CD14-positive monocyte (primary cell): ENCODE measurements at regions not wholly inside any gene's neighbourhood (a gene's known extent, or its start where the extent isn't known, plus 50 kb on each side); places are given as distances from the start of the nearest gene placed in this dataset.

ENCODE experiments used
- DNase-seq, 3 donors: peaks; one replicate each; pipeline ENCODE4 v3.0.0-alpha.2; 2011 to 2022
- H2AFZ ChIP-seq: 2 replicates; pipeline ENCODE4 v1.6.0; 2012; ENCODE audit warnings: mild to moderate bottlenecking, low read depth, low read length, inconsistent platforms; ENCODE audit not compliant: insufficient read depth, poor library complexity, severe bottlenecking
- H3K27ac ChIP-seq, 2 donors: 1 replicate in 1 of 2; 2 replicates in 1 of 2; pipeline ENCODE4 v1.5.1; 2012 to 2013; ENCODE audit warnings: low read length in 2 of 2, control low read depth in 1 of 2, inconsistent platforms in 1 of 2, low read depth in 1 of 2, mild to moderate bottlenecking in 1 of 2
- H3K27me3 ChIP-seq, 2 donors: one replicate each; pipeline versions ENCODE4 v1.6.0 to v1.6.1; 2011 to 2013; ENCODE audit warnings: low read length in 2 of 2; ENCODE audit not compliant: control insufficient read depth in 2 of 2, insufficient read depth in 2 of 2
- H3K36me3 ChIP-seq, 2 donors: replicated peaks in 1 of 2; 1 replicate in 1 of 2; 2 replicates in 1 of 2; pipeline versions ENCODE4 v1.5.1 to v1.6.1; 2012 to 2013; ENCODE audit warnings: low read length in 2 of 2, control low read depth in 1 of 2, inconsistent platforms in 1 of 2, mild to moderate bottlenecking in 1 of 2; ENCODE audit not compliant: insufficient read depth in 2 of 2, control insufficient read depth in 1 of 2
- H3K4me1 ChIP-seq, 2 donors: 1 replicate in 1 of 2; 2 replicates in 1 of 2; pipeline versions ENCODE4 v1.5.1 to v1.6.1; 2012 to 2013; ENCODE audit warnings: low read length in 2 of 2, control low read depth in 1 of 2, inconsistent platforms in 1 of 2, mild to moderate bottlenecking in 1 of 2, moderate library complexity in 1 of 2; ENCODE audit not compliant: insufficient read depth in 2 of 2, control insufficient read depth in 1 of 2
- H3K4me2 ChIP-seq: replicated peaks from 2 replicates; pipeline ENCODE3; 2012; ENCODE audit warnings: low read length, moderate library complexity, mild to moderate bottlenecking; ENCODE audit not compliant: poor library complexity, severe bottlenecking; ENCODE audit errors: extremely low read depth
- H3K4me3 ChIP-seq, 3 experiments: fragments of 200-600 bp in 1 of 3; sonication (generic) in 1 of 3; replicated peaks in 1 of 3; 1 replicate in 2 of 3; 2 replicates in 1 of 3; pipeline ENCODE4 v1.5.1; 2011 to 2013; ENCODE audit warnings: low read length in 3 of 3, mild to moderate bottlenecking in 3 of 3, control low read depth in 2 of 3, low read depth in 2 of 3, inconsistent platforms in 1 of 3, moderate library complexity in 1 of 3
- H3K79me2 ChIP-seq: 2 replicates; pipeline ENCODE4 v1.6.0; 2012; ENCODE audit warnings: mild to moderate bottlenecking, control low read depth, inconsistent platforms, low read length, moderate library complexity; ENCODE audit not compliant: insufficient read depth
- H3K9ac ChIP-seq: 2 replicates; pipeline ENCODE4 v1.6.0; 2017; ENCODE audit warnings: low read length, mild to moderate bottlenecking; ENCODE audit not compliant: insufficient read depth, poor library complexity, severe bottlenecking
- H3K9me3 ChIP-seq, 2 donors: replicated peaks in 1 of 2; 1 replicate in 1 of 2; 2 replicates in 1 of 2; pipeline versions ENCODE4 v1.5.1 to v1.6.1; 2012 to 2013; ENCODE audit warnings: low read length in 2 of 2, control low read depth in 1 of 2; ENCODE audit not compliant: control insufficient read depth in 1 of 2, insufficient read depth in 1 of 2
- H4K20me1 ChIP-seq: 2 replicates; pipeline ENCODE4 v1.6.0; 2012; ENCODE audit warnings: mild to moderate bottlenecking, low read length, control low read depth, moderate library complexity; ENCODE audit not compliant: insufficient read depth
- H3K27ac Mint-ChIP-seq, 7 donors: one replicate each; pipeline ENCODE4 v1.8.0; 2020; ENCODE audit warnings: mild to moderate bottlenecking in 7 of 7, mixed read lengths in 7 of 7, moderate library complexity in 6 of 7, inconsistent platforms in 2 of 7
- H3K27me3 Mint-ChIP-seq, 3 donors: one replicate each; pipeline ENCODE4 v1.8.0; 2021 to 2022; ENCODE audit warnings: low read depth in 3 of 3, mild to moderate bottlenecking in 3 of 3, mixed read lengths in 3 of 3, moderate library complexity in 3 of 3, inconsistent platforms in 1 of 3
- H3K36me3 Mint-ChIP-seq, 2 donors: one replicate each; pipeline ENCODE4 v1.8.0; 2020; ENCODE audit warnings: mixed read lengths in 2 of 2, inconsistent platforms in 1 of 2, mild to moderate bottlenecking in 1 of 2
- H3K4me1 Mint-ChIP-seq: one replicate; pipeline ENCODE4 v1.8.0; 2020; ENCODE audit warnings: mild to moderate bottlenecking, mixed read lengths
- H3K4me3 Mint-ChIP-seq, 2 donors: one replicate each; pipeline ENCODE4 v1.8.0; 2020; ENCODE audit warnings: mild to moderate bottlenecking in 2 of 2, mixed read lengths in 2 of 2, moderate library complexity in 1 of 2
- H3K9me3 Mint-ChIP-seq, 7 donors: one replicate each; pipeline ENCODE4 v1.8.0; 2020 to 2022; ENCODE audit warnings: mixed read lengths in 7 of 7, mild to moderate bottlenecking in 6 of 7, moderate library complexity in 6 of 7, inconsistent platforms in 2 of 7
- CTCF ChIP-seq: fragments of 200-600 bp; IDR thresholded peaks from one replicate; pipeline ENCODE4 v1.8.0; 2022; ENCODE audit warnings: antibody characterized with exemption, mild to moderate bottlenecking
- WGBS: methylation state at CpG from one replicate; pipeline ENCODE4 v1.1.5; 2013; ENCODE audit warnings: missing lambda C conversion rate; ENCODE audit not compliant: insufficient coverage; 5-methylcytosine and 5-hydroxymethylcytosine counted together
- intact Hi-C, 2 donors: fragments of 100-400 bp; cut with micrococcal nuclease; formaldehyde crosslinking; loops; one replicate each; pipeline versions ENCODE4 v1.15.0 to v1.15.1; 2023

GRCh38 chr4:124386648-124387047, 325.9 kb downstream of the ANKRD50 start:
- H3K4me1 Mint-ChIP-seq = no peaks in the 10 kb centered on the region
- Histone ChIP-seq H3K27ac (no peak overlapping the region), H3K27me3 (no peaks in the 10 kb centered on the region), H2AFZ (no peak overlapping the region), H3K9me3 (no peaks in the 10 kb centered on the region), H3K4me2 (no peak overlapping the region), H3K4me3 (no peak overlapping the region), H3K36me3 (no peaks in the 10 kb centered on the region), H3K9ac (no peak overlapping the region), H3K79me2 (no peaks in the 10 kb centered on the region), H4K20me1 (no peaks in the 10 kb centered on the region), H3K4me1 (no peaks in the 10 kb centered on the region)
- no peak for DNase-seq
- TF ChIP-seq CTCF = no peak
- no CpG with 5 or more reads among the region's 6 CpGs for WGBS
- H3K27me3 Mint-ChIP-seq = no peaks in the 10 kb centered on the region
- no peak overlapping the region for H3K4me3 Mint-ChIP-seq
- no peaks in the 10 kb centered on the region for H3K36me3 Mint-ChIP-seq
- intact Hi-C loops = no loop called here
- H3K27ac Mint-ChIP-seq = no peak overlapping the region
- H3K9me3 Mint-ChIP-seq = peaks cover 0 to 5% (median 1%) of the 10 kb centered on the region in 7 donors

GRCh38 chr4:124389591-124389990, 322.9 kb downstream of the ANKRD50 start:
- H3K27ac ChIP-seq = no peak overlapping the region
- DNase-seq = no peak
- no CpG with 5 or more reads among the region's 1 CpG for WGBS

More at GRCh38 chr4:124389591-124389990, 322.9 kb downstream of the ANKRD50 start:
- Histone ChIP-seq H3K4me1 (no peaks in the 10 kb centered on the region), H3K79me2 (no peaks in the 10 kb centered on the region), H3K9me3 (no peaks in the 10 kb centered on the region), H3K9ac (no peak overlapping the region), H3K27me3 (no peaks in the 10 kb centered on the region), H3K4me3 (no peak overlapping the region), H2AFZ (no peak overlapping the region), H3K4me2 (no peak overlapping the region), H3K36me3 (no peaks in the 10 kb centered on the region), H4K20me1 (no peaks in the 10 kb centered on the region)
- Mint-ChIP-seq H3K36me3 (no peaks in the 10 kb centered on the region), H3K27me3 (no peaks in the 10 kb centered on the region), H3K27ac (no peak overlapping the region), H3K9me3 (peaks cover 0 to 7% (median 1%) of the 10 kb centered on the region in 7 donors), H3K4me3 (no peak overlapping the region), H3K4me1 (no peaks in the 10 kb centered on the region)
- intact Hi-C loops = no loop called here
- no peak for TF ChIP-seq CTCF
